ENCODE measurements at regions not wholly inside any gene's neighbourhood (a gene's known extent, or its start where the extent isn't known, plus 50 kb on each side); places are given as distances from the start of the nearest gene placed in this dataset.

DNA sequence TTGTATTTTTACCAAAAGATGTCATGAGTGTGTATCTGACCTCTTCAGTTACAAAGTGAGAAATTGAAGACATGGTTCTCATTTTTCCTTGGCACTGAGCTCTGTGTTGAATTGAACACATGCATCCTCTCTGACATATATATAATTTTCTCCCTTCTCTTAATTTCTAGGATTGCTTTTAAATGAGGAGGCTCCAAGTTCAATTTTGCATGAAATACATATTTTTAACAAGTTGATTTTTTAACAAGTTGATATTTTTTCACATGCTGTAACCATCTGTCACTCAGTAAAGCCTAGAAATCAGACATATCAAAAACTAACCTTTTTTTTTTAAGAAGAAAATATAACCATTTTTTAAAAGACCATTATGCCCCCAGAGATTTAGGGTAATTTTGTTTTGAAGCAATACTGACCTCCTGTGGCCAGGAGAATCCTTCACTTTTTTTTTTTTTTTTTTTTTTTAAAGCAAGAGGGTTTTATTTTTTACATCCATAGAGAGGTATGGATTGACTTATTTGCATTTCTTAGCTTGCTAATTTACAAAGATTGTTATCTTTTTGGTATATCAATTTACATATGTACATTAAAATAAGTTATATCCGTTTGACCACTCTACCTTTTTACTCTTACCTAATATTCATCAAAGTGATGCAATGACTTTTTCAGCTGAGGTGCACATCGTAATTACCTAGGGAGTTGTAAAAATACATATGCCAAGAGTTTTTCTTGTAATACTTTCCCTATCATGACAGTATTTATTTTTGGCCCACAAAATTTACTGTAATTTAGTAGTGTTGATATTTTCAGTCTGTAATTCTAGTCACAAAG lies 161.8 kb downstream of the SOCS6 start:
- no peak overlapping the region for H3K4me3 ChIP-seq (ENCODE audit: low read depth, low read length)
- TF ChIP-seq, protein P1, sequence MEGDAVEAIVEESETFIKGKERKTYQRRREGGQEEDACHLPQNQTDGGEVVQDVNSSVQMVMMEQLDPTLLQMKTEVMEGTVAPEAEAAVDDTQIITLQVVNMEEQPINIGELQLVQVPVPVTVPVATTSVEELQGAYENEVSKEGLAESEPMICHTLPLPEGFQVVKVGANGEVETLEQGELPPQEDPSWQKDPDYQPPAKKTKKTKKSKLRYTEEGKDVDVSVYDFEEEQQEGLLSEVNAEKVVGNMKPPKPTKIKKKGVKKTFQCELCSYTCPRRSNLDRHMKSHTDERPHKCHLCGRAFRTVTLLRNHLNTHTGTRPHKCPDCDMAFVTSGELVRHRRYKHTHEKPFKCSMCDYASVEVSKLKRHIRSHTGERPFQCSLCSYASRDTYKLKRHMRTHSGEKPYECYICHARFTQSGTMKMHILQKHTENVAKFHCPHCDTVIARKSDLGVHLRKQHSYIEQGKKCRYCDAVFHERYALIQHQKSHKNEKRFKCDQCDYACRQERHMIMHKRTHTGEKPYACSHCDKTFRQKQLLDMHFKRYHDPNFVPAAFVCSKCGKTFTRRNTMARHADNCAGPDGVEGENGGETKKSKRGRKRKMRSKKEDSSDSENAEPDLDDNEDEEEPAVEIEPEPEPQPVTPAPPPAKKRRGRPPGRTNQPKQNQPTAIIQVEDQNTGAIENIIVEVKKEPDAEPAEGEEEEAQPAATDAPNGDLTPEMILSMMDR (IDR thresholded peaks at IDR 0.05; ENCODE audit: low read depth, low read length, missing control alignments): peak; percentile 18
- DNase-seq (ENCODE audit: low read depth): no peak

DNA sequence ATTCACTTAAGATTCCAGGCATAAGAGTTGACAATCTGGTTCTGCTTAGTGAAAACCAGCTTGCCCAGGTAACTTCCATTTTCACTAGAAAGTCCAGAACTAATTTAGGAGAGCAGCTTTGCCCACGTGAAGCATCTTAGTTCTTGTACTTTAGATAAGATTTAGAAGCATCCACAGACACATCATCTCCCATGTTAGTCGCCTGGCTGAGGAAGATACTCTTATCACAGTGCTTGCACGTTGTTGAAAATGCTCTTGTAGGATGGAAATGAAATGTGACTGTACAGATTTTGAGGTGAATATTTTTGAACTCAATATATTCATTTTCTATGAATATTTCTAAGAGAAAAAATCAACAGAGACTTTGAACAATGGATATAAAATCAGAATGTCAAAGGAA lies 159.7 kb downstream of the SOCS6 start:
- DNase-seq (ENCODE audit: low read depth): no peak
- TF ChIP-seq, protein P1 (IDR thresholded peaks at IDR 0.05; ENCODE audit: low read depth, low read length, missing control alignments): no peak
- H3K4me3 ChIP-seq (ENCODE audit: low read depth, low read length): no peak overlapping the region

DNA sequence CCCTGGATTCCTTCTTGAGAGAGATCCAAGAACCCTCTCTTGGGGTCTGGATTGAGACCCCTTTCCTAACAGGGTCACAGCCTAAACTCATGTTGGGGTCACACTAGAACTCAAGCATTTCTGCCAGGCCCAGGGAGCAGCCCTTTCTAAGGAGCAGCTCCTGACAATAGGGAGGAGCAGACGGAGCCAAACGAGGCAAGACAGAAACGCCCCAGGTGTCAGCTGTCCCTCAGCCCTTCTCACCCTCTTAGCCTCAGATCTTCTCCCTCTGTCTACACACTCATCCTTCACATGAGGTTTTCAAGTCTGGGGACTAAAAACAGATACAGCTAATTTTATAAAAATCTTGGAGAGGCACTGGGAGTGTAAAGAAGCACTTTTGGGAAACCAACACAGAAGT lies 157.2 kb downstream of the SOCS6 start:
- no peak overlapping the region for H3K4me3 ChIP-seq (ENCODE audit: low read depth, low read length)
- TF ChIP-seq, protein P1 (IDR thresholded peaks at IDR 0.05; ENCODE audit: low read depth, low read length, missing control alignments): no peak
- DNase-seq (ENCODE audit: low read depth): no peak

DNA sequence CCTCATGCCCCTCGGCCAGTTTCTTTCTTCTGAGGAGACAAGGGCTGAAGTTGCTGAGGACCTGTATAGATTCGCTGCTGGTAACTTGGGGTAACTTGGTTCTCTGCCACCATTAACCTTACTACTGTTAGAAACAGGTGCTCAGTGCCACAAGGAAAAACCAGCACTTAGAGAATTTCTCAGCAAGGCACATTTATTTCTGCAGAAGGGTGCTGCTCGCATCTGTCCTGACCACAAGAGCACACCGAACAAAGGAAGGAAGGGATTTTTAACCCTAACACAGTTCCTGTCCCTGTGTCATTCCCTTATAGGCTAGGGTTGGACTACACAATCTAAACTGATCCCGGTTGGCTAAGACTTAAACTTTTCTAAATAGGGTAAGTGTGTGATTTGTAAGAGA lies 154.1 kb downstream of the SOCS6 start:
- DNase-seq (ENCODE audit: low read depth): no peak
- TF ChIP-seq, protein P1 (IDR thresholded peaks at IDR 0.05; ENCODE audit: low read depth, low read length, missing control alignments): no peak
- H3K4me3 ChIP-seq (ENCODE audit: low read depth, low read length): no peak overlapping the region

DNA sequence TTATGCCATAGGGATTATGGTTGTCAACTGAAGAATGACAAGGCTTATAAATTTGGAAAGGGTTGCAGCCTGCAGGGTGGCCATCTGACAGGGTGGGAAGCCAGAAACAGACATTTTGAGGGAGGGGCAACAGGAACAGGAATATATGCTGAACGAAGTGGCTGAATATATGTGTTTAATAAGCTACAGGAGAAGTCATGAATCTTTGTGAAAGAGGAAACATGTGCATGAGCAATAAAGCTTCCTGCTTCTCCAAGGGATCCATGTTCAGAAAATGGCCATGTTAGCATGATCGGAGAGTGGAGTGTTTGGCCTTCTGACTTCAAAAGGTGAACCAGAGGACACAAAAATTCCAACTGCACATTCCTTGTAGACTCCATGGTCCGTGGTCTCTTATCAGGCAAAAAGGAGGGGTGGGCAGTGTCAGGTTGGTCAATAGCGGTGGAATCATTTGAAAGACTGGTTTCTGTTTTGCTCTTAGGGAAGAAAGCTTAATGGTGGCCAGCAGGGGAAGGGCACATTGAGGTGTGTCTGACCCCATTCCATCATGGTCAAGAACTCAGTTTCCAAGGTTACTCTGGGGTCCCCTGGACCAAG lies 144.1 kb downstream of the SOCS6 start:
- TF ChIP-seq, protein P1 (IDR thresholded peaks at IDR 0.05; ENCODE audit: low read depth, low read length, missing control alignments): no peak
- no peak for DNase-seq (ENCODE audit: low read depth)
- H3K4me3 ChIP-seq (ENCODE audit: low read depth, low read length): no peak overlapping the region

DNA sequence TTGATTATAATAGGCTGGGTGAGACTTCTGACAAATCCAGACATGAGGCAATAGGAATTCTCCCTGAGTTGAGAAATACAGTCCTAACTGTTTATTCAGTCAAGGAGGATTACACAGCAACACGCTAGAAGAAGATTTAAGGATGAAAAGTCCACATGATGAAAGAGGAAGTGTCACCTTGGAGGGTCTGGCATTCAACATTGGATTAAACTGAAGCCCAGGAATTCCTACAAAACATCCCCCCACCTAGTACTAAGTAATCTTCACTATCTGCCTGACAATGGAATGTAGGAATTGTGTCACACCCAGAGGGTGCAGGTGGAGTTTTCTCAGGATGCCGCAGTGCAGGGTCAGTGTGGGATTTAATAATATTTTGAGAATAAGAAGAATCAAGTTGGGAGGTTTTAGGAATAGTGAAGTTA lies 142.4 kb downstream of the SOCS6 start:
- H3K4me3 ChIP-seq (ENCODE audit: low read depth, low read length): no peak overlapping the region
- TF ChIP-seq, protein P1 (IDR thresholded peaks at IDR 0.05; ENCODE audit: low read depth, low read length, missing control alignments): no peak
- no peak for DNase-seq (ENCODE audit: low read depth)
